GM19035 (cell line): ENCODE measurements at regions not wholly inside any gene's neighbourhood (a gene's known extent, or its start where the extent isn't known, plus 50 kb on each side); places are given as distances from the start of the nearest gene placed in this dataset.
A peak's percentile ranks its signal among the peaks of the same experiment; 100 is the strongest.
"Not testable (repeated sequence)": the region's sequence is repeated elsewhere in the genome, so short reads cannot be mapped to it uniquely, and the experiment has no call there.

Experiments used
- ATAC-seq: cut with Tn5 transposase; IDR thresholded peaks from one replicate; pipeline ENCODE4 v1.9.1; 2021; ENCODE audit not compliant: unreplicated experiment

DNA sequence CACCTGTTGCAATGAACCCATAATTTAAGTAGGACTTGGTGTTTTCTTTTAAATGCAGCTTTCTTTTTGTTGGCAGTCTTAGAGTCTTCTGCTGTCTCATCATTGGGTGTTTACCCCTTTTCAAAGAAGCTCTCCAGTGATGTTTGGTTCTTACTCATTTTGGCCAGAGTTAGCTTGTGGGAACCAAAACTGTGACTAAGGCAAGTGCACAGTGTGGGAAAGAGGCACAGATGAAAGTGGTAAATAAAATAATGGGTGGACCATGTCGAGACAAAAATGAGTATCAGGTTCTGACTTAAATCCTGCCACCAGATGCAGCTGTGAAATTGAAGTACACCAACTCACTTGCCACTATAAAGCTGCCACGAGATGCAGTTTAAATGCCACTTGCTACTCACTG, 615.4 kb upstream of the MIS18BP1 start:
- peak; percentile 80 for ATAC-seq

DNA sequence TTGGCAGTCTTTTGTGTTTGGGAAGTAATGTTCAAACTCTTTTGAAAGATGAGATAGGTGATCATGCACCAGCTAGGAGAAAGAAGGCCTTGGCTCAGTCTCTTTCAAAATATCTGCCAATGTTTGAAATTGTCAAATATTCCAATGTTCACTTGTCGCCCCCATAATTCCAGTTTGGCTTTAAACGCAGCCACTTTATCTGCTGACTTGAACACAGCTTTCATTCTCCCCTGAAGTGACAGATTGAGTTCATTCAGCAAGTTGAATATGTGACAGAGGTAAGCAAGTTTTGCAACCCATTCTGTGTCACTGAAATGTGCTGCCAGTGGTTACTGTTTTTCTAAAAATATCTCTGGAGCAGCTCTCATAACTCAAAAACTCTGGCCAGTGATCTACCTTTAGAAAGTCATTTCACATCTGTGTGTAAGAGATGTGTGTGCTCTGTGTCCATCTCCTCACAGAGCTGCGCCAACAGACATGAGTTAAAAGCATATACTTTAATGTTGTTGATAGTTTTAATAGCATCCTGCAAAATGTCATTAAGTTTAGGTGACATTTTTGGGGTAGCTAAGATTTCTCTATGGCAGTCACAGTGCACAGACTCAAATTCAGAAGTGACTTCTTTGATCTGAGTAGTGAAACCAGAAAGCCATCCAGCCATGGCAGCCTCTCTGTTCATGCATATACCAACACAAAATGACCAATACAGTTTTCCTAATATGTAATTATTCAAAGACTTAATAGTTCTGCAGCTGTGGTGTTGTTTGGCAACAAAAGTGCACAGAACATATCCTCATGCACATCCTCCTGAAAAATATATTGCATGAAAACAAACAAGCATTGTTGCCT, 614.3 kb upstream of the MIS18BP1 start:
- peak; percentile 63 for ATAC-seq

DNA sequence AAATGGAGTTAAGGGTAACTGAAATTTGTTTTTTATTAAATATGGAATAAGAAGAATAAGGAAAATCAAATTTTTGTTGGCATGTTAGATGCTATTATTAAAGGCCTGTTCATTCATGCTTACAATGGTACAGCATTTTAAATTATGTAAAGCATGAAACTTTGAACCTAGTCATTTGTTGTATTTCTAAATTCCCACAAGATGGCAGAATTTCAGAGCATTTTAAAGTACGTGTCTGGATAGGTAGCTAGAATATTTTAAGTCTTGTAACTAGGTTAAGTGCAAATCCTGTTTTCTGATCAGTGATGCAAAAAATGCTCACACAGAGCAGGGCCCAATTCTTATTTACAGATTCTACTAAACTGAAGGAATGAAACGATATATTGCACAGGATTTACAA, 585.6 kb upstream of the MIS18BP1 start:
- no peak for ATAC-seq

DNA sequence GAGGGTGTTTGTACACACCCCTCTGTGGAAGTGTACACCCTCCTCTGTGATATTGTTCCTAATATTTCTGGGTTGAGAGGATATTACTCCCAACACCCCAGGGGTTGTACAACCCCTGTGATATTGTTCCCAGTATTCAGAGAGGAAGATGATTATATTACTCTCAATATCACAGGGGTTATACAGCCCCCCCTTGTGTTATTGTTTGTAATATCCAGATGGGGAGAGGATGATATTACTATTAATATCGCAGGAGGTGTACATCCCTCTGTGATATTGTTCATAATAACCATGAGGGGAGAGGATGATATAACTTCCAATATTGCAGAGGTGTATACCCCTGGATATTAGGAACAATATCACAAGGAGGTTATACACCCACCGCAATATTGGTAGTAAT, 566.1 kb upstream of the MIS18BP1 start:
- ATAC-seq: no peak

DNA sequence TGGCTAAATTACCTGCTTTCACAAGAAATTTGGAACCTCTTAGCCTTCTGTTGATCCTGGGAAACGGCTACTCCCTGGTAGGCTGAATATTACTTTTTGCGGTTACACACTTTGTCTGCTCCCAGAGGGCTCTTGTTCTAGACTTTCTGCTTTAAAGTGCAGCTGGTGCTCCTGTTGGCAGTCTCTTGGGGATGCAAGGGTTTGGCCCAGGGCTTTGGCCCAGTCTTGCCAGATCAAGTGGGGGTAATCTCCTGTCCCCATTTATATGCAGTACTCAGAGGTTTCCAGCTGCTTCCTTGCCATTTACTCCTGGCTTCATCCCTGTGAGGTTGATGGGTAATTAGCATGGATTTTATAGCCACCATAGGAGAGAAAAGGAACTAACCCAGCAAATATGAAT, 558.2 kb upstream of the MIS18BP1 start:
- ATAC-seq: no peak

DNA sequence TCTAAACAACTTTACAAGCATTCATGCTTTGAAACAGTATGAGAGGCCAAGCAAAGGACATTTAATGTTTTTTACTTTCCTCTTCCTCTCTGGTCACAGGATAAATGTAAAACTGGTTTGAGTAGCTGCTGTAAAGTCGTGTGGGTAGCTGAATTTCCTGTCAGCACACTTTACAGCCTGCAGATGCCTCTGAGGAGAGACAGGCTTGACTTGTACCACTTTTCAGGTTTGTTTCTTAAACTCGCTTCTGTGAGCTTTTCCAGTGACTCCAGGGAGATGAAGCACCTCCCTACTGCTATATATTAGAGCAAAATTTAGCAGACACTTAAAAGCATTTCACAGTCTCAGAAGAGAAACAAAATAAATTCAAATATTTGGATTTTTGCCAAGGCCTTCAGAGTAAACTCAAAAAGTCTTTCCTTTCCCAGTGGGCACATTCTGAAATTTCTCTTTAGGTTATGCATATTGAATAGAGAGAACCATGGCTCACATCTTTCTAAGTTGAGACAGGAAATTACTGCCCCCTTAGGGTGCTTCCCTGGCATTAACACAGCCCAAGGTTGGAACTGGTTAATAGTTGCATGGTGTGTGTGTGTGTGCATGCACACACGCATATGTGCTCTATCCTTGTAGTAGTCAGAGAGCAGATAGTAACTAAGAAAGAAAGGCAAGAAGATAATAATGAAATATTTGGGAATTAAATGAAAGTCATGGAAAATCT, 557.3 kb upstream of the MIS18BP1 start:
- ATAC-seq: no peak

DNA sequence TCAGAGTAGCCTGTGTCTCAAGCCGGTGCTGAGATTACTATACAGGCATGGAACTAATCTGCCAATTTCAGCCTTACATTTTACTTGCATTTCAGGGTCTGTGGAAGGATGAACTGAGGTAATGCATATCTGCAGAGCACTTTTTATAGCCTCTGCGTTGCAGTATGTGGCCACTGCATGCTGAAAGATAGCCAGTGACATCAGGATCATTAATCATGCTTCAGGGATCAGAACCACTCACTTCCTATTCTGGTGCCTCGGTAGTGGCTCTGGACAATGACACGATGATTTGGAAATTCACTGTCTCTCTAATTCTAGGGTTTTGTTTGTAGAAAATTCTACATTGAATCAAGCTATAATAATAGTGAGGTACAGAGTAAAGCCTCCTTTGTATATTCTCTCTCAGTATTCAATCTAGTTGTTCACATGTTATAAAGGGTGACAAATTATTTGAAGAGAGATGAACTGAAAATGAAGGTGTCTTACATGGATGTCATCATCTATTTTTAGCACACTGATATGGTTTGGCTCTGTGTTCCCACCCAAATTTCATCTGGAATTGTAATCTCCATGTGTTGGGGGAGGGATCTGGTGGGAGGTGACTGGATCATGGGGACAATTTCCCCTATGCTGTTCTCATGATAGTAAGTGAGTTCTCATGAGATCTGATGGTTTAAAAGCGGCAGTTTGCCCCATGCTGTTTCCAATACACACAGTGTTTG, 554.3 kb upstream of the MIS18BP1 start:
- ATAC-seq: no peak

DNA sequence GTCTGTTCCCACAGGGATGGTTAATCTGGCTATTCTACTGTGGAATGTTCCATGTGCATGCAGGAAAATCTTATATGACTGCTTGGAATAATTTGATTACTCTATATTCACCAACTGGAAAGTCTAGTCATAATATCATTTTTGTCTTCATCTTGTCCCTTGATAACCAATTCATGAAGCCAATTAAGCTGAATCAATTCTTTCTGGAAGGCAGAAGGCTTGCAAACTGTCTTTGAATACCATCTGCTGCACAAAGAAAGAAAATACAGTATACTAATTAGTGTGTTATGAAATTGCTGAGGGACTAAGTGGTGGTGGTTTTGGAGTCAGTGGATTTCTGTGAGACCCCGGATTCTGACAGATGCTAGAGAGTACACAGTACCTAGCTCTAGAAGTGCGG, 546.5 kb upstream of the MIS18BP1 start:
- ATAC-seq: no peak

DNA sequence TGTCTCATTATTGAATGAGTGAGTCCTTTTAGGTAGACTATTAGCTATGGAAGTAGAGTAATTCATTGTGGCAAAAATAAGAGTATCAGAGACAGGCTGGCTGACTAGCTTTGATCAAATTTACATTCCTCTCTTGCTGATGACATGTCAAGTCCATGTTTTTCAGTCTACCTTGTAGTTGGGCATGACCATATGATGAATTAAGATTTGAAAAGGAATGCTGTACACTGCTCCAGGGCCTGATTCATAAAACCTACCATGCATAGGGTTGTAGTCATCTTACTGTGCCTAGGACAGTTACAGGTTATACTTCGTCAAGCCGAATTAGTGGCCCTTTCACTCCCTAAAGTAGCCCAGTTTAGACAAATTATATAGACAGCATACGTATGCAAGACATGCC, 545.7 kb upstream of the MIS18BP1 start:
- no peak for ATAC-seq

DNA sequence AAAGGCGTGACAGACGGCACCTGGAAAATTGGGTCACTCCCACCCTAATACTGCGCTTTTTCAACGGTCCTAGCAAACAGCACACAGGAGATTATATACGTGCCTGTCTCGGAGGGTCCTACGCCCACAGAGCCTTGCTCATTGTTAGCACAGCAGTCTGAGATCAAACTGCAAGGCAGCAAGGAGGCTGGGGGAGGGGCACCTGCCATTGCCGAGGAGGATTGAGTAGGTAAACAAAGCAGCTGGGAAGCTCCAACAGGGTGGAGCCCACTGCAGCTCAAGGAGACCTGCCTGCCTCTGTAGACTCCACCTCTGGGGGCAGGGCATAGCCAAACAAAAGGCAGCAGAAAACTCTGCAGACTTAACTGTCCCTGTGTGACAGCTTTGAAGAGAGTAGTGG, 543.0 kb upstream of the MIS18BP1 start:
- not testable (repeated sequence) for ATAC-seq

DNA sequence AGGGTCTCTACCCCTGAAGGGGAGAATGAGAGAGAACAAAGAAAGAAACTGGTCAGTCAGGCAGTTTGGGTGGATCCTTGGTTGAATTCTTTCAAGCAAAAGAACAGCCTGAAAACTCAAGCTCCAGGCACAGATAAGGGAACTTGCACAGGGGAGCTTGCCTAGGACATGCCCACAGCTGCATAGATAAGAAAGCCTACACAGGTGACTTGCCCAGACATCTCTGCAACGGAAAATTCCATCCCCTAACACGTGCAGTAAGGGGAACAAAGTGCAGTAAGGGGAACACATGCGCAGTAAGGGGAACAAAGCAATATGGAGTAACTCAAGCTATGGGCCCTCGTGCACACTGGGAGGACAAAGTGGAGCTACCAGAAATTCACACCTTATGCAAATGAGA, 540.1 kb upstream of the MIS18BP1 start:
- ATAC-seq: no peak

DNA sequence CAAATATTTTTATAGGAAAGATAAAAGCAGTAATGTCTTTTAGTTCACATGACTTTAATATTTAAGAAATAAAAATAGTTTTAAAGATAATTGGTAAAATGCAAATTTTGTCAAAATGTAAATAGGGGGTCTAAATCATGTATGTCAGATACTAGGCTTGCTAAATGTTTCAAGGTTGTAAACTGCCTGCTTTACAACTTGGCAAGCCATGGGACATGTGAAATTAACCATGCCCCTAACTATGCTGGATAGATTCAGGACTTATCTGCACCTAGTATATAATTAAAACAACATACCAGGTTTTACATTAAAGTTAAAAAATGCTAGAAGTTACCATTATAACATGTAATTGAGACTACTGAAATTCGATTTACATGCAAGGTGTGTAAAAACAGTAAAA, 537.3 kb upstream of the MIS18BP1 start:
- ATAC-seq: no peak

DNA sequence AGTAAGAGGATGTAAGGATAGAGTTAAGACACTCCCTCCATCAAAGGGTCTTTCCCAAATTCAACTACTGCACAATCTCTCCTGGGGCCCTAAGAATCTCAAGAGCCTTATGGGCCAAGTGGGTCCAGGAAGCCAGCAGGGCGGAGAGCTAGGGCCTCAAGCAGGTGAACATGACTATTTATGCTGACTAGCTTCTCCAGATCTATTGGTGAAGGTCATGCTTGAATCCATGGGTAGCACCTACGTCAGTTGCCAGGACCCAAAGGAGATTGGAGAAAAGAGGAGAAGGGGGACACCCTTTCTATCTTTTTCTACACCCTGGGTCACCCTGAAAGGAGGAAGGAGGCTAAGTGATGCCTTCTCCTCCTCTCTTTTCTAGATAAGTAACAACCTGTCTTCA, 534.2 kb upstream of the MIS18BP1 start:
- no peak for ATAC-seq

DNA sequence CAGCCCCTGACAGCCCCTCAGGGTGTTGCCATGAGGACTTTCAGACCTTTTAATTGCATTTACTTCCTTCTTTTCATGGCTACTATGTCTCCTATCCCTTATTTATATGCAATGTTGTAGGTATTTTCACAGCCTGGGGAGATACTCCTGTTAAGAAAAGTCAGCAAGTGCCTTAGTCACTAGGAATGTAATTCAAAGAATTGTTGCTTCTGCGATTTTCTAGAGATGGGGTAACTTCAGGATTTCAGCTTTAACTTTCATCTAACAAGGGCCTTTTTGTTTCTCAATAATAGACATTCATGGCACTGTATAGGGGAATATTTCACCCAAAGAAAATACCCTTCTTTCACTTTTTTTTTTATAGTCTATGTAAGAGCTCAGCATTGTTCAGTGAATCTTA, 533.3 kb upstream of the MIS18BP1 start:
- no peak for ATAC-seq

DNA sequence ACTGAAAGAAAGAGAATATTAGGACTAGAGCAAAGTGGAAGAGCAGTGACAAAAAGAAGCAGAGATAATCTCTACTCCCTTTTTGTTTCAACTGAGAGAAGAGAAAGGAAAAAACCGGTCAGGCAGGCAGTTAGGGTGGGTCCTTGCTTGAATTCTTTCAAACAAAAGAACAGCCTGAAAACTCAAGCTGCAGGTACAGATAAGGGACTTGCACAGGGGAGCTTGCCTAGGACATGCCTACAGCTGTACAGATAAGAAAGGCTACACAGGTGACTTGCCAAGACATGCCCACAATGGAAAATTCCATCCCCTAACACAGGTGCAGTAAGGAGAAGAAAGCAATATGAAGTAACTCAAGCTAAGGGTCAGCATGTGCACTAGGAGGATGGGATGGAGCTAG, 532.2 kb upstream of the MIS18BP1 start:
- no peak for ATAC-seq

DNA sequence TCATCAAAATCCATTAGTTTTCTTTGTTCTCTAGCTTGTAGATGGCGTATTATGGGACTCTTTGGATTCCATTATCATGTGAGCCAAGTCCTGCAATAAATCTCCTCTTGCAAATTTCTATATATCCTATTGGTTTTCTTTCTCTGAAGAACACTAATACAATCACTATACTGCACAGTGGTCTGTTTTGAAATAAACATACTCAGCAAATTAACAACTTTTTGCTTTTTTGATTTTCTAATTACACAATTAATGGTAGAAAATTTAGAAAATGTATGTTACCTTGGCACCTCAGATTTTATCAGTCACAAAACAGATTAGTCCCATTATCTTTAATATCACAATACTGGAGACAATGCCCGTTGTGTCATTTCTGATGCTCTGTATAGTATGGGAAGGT, 513.2 kb upstream of the MIS18BP1 start:
- no peak for ATAC-seq

DNA sequence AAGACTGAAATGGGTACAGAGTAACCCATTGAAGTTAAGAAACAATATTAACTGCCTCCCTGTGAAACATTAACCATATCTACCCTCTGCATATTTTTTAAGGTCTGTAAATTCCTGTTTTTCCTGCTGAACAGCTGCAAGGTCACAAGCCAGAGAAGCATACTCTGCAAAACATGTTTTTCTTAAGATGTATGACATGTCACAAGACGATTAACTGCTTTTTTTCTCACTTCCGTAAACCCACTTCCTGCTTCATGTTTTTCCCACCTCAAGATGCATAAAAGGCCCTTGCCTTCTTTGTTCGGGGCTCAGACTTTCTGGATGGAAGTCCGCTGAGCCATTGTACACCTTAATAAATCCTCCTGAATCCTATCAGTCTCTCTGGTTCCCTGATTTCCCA, 504.7 kb upstream of the MIS18BP1 start:
- ATAC-seq: no peak

DNA sequence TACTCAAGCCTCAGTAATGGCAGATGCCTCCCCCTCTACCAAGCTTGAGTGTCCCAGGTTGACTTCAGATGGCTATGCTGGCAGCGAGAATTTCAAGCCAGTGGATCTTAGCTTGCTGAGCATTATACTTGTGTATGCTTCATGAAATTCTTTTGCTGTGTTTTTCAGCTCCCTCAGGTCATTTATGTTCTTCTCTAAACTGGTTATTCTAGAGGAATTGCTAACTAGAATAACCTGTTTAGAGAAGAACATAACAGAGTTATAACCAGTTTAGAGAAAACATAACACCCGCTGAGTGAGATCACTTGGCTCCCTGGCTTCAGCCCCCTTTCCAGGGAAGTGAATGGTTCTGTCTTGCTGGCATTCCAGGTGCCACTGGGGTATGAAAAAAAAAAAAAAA, 503.4 kb upstream of the MIS18BP1 start:
- ATAC-seq: not testable (repeated sequence)

DNA sequence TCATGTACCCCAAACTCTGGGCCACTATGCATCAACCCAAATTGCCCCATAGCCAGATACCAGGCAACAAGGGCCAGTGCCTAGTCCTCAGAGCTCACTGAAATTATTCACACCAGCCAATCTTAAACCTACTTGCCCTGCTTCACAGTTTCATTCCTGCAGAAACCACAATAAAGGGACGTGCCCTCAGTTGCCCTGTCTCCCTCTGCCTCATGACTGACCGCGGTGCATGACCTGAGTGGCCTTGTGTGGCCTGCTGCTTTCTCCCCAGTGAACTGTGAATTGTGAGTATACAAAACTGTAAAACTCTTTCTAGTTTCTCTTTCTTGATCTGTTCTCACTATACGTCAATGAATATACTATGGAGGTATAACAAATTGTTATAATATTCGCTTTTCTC, 490.9 kb upstream of the MIS18BP1 start:
- ATAC-seq: no peak

DNA sequence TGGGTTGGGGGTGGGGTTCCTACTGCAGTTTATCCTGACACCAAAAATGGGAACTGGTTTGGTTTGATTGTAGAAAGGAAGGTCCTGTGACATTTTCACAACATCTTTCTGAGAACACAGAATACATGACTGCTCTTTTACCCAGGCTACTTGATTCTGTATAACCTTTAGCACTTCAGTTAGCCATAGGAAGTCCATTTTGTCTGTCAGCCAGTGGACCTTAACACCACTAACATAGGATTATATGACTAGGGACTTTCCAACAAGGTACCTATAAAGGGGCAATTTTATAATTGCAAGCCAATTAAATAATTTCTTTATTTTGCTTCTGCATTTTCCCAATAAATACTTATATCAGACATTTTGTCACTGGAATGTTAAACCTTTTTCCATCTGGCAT, 489.2 kb upstream of the MIS18BP1 start:
- no peak for ATAC-seq

DNA sequence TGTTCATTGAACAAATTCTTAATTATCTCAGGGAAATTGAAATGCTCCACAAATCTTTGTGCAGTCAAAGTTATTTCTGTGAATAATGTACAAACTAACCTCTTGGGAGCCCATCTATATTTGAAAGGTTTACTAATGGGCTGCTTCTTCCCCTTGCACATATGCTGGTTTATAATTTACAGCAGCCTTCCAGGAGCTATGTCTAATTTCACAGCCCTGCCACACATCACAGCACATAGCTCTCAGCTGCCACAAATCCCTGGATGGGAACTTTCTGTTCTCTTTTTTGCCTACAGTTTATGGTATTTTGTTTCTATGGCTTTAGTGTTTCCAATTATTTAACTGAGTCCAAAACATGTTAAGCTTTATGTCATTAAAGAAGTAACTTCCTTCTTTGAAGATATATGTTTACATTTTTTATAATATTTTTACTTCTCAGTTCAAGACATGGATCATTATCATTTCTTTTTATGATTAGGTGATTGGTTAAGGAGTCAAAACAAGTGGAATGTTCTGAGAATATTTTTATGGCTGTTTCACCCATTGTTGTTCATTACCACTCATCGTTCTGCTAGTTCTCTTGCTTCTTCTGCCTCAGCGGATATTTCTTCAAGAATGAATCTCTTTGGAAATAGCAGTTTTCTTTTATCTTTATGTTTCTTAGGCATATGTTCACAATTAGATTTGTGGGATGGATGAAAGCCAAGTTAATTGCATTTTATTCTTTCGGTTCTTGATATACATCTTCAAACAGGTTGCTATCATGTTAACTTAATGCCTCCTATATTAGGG, 475.6 kb upstream of the MIS18BP1 start:
- ATAC-seq: no peak
